RWPE1 (cell line): ENCODE measurements at regions not wholly inside any gene's neighbourhood (a gene's known extent, or its start where the extent isn't known, plus 50 kb on each side); places are given as distances from the start of the nearest gene placed in this dataset.
"Not testable (repeated sequence)": the region's sequence is repeated elsewhere in the genome, so short reads cannot be mapped to it uniquely, and the experiment has no call there.

ENCODE experiments used
- CTCF ChIA-PET: fragments of 350-600 bp; sonication (Branson Sonifier 250); formaldehyde crosslinking; extraction: SDS; loops from one replicate; lab custom pipeline; 2021; lab: Yijun Ruan, JAX
- POLR2A ChIA-PET: fragments of 400-600 bp; formaldehyde crosslinking; extraction: SDS; loops from one replicate; lab custom pipeline; 2020; ENCODE audit warnings: antibody characterized with exemption; ENCODE audit not compliant: low non-redundant PET; lab: Yijun Ruan, JAX
- DNase-seq: peaks from one replicate; pipeline ENCODE4 v3.0.0; 2012; ENCODE audit warnings: low spot score
- H3K27ac ChIP-seq: fragments of 450-650 bp; 2 replicates; pipeline ENCODE4 v1.5.1; 2017
- CTCF ChIP-seq: fragments of 450-650 bp; conservative IDR thresholded peaks from 2 replicates; pipeline ENCODE4 v1.5.1; 2017; ENCODE audit warnings: low read depth, mild to moderate bottlenecking

- POLR2A ChIA-PET, CTCF ChIA-PET, H3K27ac ChIP-seq, DNase-seq: not testable (repeated sequence)
- peak; percentile 41 for TF ChIP-seq CTCF
Measured at GRCh38 chrY:3405585-3405984, 173.3 kb upstream of the TGIF2LY start.

GRCh38 chrY:3406896-3407452 is 171.9 kb upstream of the TGIF2LY start:
- CTCF ChIA-PET, POLR2A ChIA-PET, DNase-seq, H3K27ac ChIP-seq: not testable (repeated sequence)

DNA sequence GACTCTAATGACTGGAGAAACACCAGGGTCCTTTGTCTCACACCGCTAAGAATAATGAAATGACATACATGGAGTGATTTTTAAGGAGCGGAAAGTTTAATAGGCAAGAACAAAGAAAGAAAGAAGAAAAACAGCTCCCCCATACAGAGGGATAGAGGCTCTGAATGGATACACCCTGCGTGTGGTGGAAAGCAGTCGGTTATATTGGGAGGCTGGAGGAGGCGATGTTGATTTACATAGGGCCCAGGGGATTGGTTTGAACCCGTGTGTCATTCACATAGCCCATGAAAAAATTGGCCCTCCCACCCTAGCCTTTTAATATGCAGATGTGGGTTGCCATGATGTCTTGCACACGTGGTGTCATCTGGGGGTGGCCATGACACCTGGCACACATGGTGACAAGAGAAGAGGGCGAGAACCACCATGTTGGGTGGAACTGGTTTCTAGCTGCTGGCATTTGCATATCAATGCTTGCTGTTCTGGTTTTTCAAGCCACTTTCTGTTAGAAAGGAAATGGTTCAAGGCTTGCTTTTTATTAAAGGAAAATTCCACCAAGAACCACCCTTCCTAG is 168.5 kb upstream of the TGIF2LY start:
- CTCF ChIA-PET, DNase-seq, H3K27ac ChIP-seq, POLR2A ChIA-PET: not testable (repeated sequence)
